HCEC 1CT (cell line): ENCODE measurements at regions not wholly inside any gene's neighbourhood (a gene's known extent, or its start where the extent isn't known, plus 50 kb on each side); places are given as distances from the start of the nearest gene placed in this dataset.
"Not testable (repeated sequence)": the region's sequence is repeated elsewhere in the genome, so short reads cannot be mapped to it uniquely, and the experiment has no call there.

ENCODE experiments used
- DNase-seq: peaks from one replicate; pipeline ENCODE4 v3.0.0-alpha.2; 2017

GRCh38 chr1:220942278-220942677, 63.0 kb downstream of the HLX start:
- DNase-seq = no peak

- DNase-seq = not testable (repeated sequence)
Measured at GRCh38 chr1:220942914-220943313, 63.7 kb downstream of the HLX start.

- no peak for DNase-seq
Measured at GRCh38 chr1:220943319-220943996, 64.2 kb downstream of the HLX start.

GRCh38 chr1:220950576-220950975, 71.3 kb downstream of the HLX start:
- peak; percentile 35 for DNase-seq

GRCh38 chr1:220952961-220953643, 73.9 kb downstream of the HLX start:
- DNase-seq = peak; percentile 6

- DNase-seq = no peak
Measured at GRCh38 chr1:220954321-220955075, 75.3 kb downstream of the HLX start.

- no peak for DNase-seq
Measured at GRCh38 chr1:220955116-220955515, 75.9 kb downstream of the HLX start.

- peak; percentile 61 for DNase-seq
Measured at GRCh38 chr1:220956501-220957232, 77.4 kb downstream of the HLX start.

- peak; percentile 98 for DNase-seq
Measured at GRCh38 chr1:220957233-220957605, 78.0 kb downstream of the HLX start.

- no peak for DNase-seq
Measured at GRCh38 chr1:220958234-220958633, 79.0 kb downstream of the HLX start.

- DNase-seq = peak; percentile 100
Measured at GRCh38 chr1:220962031-220962751, 82.9 kb downstream of the HLX start.

- no peak for DNase-seq
Measured at GRCh38 chr1:220966041-220966440, 86.8 kb downstream of the HLX start.

GRCh38 chr1:220966473-220966872, 87.2 kb downstream of the HLX start:
- DNase-seq = no peak

GRCh38 chr1:220966881-220967611, 87.8 kb downstream of the HLX start:
- no peak for DNase-seq

- DNase-seq = no peak
Measured at GRCh38 chr1:220967911-220968310, 88.7 kb downstream of the HLX start.

GRCh38 chr1:220969281-220969680, 90.0 kb downstream of the HLX start:
- not testable (repeated sequence) for DNase-seq

GRCh38 chr1:220970311-220970710, 91.1 kb downstream of the HLX start:
- no peak for DNase-seq

GRCh38 chr1:220971221-220971620, 92.0 kb downstream of the HLX start:
- DNase-seq = no peak

- no peak for DNase-seq
Measured at GRCh38 chr1:220974431-220974830, 95.2 kb downstream of the HLX start.

- no peak for DNase-seq
Measured at GRCh38 chr1:220976390-220976789, 97.1 kb downstream of the HLX start.

GRCh38 chr1:220979371-220979770, 100.1 kb downstream of the HLX start:
- no peak for DNase-seq

- DNase-seq = no peak
Measured at GRCh38 chr1:220982686-220983085, 103.4 kb downstream of the HLX start.
